Panc1 (cell line): ENCODE measurements at regions not wholly inside any gene's neighbourhood (a gene's known extent, or its start where the extent isn't known, plus 50 kb on each side); places are given as distances from the start of the nearest gene placed in this dataset.

Source experiments
- ATAC-seq: fragments of 200-7000 bp; cut with Tn5 transposase; 2 replicates; pipeline ENCODE4 v1.9.1; 2020; ENCODE audit warnings: mild to moderate bottlenecking, moderate library complexity
- BruUV-seq: library from RNA; stranded (reverse); fragments of 400-500 nt; replicated peaks from 2 replicates; lab custom pipeline; 2021; lab: Mats Ljungman, UMichigan
- CTCF ChIA-PET: fragments of 300-600 bp; sonication (Branson Sonifier 250); formaldehyde crosslinking; loops from one replicate; lab custom pipeline; 2022; ENCODE audit warnings: antibody characterized with exemption; lab: Charles Lee
- POLR2A ChIA-PET: fragments of 300-600 bp; sonication (Branson Sonifier 250); formaldehyde crosslinking; loops from one replicate; lab custom pipeline; 2022; ENCODE audit warnings: antibody characterized with exemption; lab: Charles Lee
- DNase-seq: peaks from one replicate; pipeline ENCODE4 v3.0.0-alpha.2; 2010; ENCODE audit warnings: low read depth, low spot score
- H3K27ac ChIP-seq: 2 replicates; pipeline ENCODE4 v1.5.1; 2011; ENCODE audit warnings: mild to moderate bottlenecking, low read length, inconsistent platforms
- H3K27me3 ChIP-seq: fragments of 200-500 bp; sonication (Bioruptor generic); 2 replicates; pipeline ENCODE4 v1.6.0; 2014; ENCODE audit warnings: low read length, inconsistent platforms; ENCODE audit not compliant: control insufficient read depth, insufficient read depth
- H3K36me3 ChIP-seq: fragments of 200-500 bp; sonication (Bioruptor generic); 2 replicates; pipeline ENCODE4 v1.5.1; 2014; ENCODE audit warnings: inconsistent platforms, mild to moderate bottlenecking, low read length, moderate library complexity; ENCODE audit not compliant: control insufficient read depth, insufficient read depth
- H3K4me1 ChIP-seq: 2 replicates; pipeline ENCODE4 v1.5.1; 2011; ENCODE audit warnings: inconsistent platforms, mild to moderate bottlenecking, low read length, moderate library complexity; ENCODE audit not compliant: control insufficient read depth, insufficient read depth
- H3K4me3 ChIP-seq, 2 experiments: 2 replicates each; pipeline ENCODE4 v1.5.1; 2011 to 2012; ENCODE audit warnings: low read depth in 2 of 2, low read length in 2 of 2, mild to moderate bottlenecking in 2 of 2, inconsistent platforms in 1 of 2, moderate library complexity in 1 of 2
- H3K9me3 ChIP-seq: fragments of 200-500 bp; sonication (Bioruptor generic); 2 replicates; pipeline ENCODE4 v1.5.1; 2014; ENCODE audit warnings: low read depth, mild to moderate bottlenecking, inconsistent platforms, low read length, moderate library complexity; ENCODE audit not compliant: control insufficient read depth, insufficient read depth
- POLR2AphosphoS5 ChIP-seq: IDR thresholded peaks from 2 replicates; pipeline ENCODE4 v1.6.1; 2012; ENCODE audit warnings: mild to moderate bottlenecking, low read depth, low read length, moderate library complexity
- SIN3A ChIP-seq: IDR thresholded peaks from 2 replicates; pipeline ENCODE4 v1.6.1; 2012; ENCODE audit warnings: low read depth, mild to moderate bottlenecking, low read length, moderate library complexity, borderline replicate concordance; ENCODE audit not compliant: insufficient read depth
- TCF7L2 ChIP-seq: IDR thresholded peaks from 2 replicates; pipeline ENCODE4 v1.6.1; 2011; ENCODE audit warnings: mild to moderate bottlenecking, low read depth, low read length, inconsistent platforms
- in situ Hi-C: cut with HindIII; loops from 2 replicates; pipeline ENCODE4 v1.10.0; 2016; ENCODE audit warnings: low sequenced_read_pairs, low pct_unique_long_range_greater_than_20kb
- intact Hi-C: fragments of 100-400 bp; cut with micrococcal nuclease; formaldehyde crosslinking; loops from one replicate; pipeline ENCODE4 v1.10.0; 2022; ENCODE audit not compliant: unreplicated experiment
- TF ChIP-seq, protein P1 (sequence below): fragments of 450-650 bp; IDR thresholded peaks from 2 replicates; pipeline ENCODE4 v1.5.1; 2017; ENCODE audit warnings: mild to moderate bottlenecking
- TF ChIP-seq, protein P2 (sequence below), 2 experiments: IDR thresholded peaks; 2 replicates each; pipeline ENCODE4 v1.6.1; 2011 to 2012; ENCODE audit warnings: low read depth in 2 of 2, control low read depth in 1 of 2, low read length in 1 of 2, mild to moderate bottlenecking in 1 of 2, moderate library complexity in 1 of 2; ENCODE audit not compliant: insufficient read depth in 1 of 2

DNA sequence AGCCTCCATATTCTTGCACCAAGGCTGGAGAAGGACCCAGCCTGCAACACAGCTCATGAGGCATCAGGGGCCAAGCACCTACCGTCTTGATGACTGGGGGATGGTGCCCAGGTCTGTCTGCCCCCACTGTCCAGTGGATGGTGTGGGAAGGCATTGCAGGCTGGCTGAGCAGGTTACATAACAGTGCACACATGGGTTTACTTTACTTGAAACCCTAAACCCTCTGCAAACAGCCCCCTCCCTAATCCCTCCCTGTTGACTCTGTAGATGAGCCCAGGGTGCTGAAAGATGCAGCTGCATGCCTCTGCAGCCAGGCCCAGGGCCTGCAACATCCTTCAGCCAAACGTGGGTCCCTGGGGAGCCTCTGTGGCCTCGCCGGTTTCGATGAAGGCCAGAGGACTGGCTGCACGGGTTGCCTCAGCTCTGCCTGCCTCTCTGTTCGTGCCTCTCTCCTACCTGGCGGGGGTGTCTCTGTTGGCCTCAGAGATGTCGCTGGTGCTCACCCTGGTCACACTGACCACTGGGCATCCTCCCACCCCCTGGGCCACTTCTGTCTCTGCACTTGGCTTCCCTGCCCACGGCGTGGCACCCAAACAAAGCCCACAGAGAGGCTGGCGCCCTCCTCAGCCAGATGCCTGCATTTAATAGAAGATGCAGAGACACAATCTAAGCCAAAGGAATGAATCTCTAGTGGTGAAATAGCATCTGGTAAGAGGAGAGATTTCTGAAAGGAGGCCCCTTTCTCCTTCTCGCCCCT is 95.1 kb downstream of the METRNL start:
- CTCF ChIA-PET = no interaction called here
- Histone ChIP-seq H3K4me1 (no peaks in the 10 kb centered on the region), H3K27me3 (peaks cover 1% of the 10 kb centered on the region; the same call in 1 of the 2 replicates), H3K36me3 (no peaks in the 10 kb centered on the region), H3K4me3 (no peak overlapping the region), H3K9me3 (no peaks in the 10 kb centered on the region), H3K27ac (no peak overlapping the region)
- TF ChIP-seq SIN3A (no peak), POLR2AphosphoS5 (no peak), TCF7L2 (no peak)
- TF ChIP-seq, protein P1, sequence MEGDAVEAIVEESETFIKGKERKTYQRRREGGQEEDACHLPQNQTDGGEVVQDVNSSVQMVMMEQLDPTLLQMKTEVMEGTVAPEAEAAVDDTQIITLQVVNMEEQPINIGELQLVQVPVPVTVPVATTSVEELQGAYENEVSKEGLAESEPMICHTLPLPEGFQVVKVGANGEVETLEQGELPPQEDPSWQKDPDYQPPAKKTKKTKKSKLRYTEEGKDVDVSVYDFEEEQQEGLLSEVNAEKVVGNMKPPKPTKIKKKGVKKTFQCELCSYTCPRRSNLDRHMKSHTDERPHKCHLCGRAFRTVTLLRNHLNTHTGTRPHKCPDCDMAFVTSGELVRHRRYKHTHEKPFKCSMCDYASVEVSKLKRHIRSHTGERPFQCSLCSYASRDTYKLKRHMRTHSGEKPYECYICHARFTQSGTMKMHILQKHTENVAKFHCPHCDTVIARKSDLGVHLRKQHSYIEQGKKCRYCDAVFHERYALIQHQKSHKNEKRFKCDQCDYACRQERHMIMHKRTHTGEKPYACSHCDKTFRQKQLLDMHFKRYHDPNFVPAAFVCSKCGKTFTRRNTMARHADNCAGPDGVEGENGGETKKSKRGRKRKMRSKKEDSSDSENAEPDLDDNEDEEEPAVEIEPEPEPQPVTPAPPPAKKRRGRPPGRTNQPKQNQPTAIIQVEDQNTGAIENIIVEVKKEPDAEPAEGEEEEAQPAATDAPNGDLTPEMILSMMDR = no peak
- TF ChIP-seq, protein P2, sequence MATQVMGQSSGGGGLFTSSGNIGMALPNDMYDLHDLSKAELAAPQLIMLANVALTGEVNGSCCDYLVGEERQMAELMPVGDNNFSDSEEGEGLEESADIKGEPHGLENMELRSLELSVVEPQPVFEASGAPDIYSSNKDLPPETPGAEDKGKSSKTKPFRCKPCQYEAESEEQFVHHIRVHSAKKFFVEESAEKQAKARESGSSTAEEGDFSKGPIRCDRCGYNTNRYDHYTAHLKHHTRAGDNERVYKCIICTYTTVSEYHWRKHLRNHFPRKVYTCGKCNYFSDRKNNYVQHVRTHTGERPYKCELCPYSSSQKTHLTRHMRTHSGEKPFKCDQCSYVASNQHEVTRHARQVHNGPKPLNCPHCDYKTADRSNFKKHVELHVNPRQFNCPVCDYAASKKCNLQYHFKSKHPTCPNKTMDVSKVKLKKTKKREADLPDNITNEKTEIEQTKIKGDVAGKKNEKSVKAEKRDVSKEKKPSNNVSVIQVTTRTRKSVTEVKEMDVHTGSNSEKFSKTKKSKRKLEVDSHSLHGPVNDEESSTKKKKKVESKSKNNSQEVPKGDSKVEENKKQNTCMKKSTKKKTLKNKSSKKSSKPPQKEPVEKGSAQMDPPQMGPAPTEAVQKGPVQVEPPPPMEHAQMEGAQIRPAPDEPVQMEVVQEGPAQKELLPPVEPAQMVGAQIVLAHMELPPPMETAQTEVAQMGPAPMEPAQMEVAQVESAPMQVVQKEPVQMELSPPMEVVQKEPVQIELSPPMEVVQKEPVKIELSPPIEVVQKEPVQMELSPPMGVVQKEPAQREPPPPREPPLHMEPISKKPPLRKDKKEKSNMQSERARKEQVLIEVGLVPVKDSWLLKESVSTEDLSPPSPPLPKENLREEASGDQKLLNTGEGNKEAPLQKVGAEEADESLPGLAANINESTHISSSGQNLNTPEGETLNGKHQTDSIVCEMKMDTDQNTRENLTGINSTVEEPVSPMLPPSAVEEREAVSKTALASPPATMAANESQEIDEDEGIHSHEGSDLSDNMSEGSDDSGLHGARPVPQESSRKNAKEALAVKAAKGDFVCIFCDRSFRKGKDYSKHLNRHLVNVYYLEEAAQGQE (IDR thresholded peaks at IDR 0.05; ENCODE audit: insufficient read depth in 1 of 2, low read depth in 2 of 2, low read length in 1 of 2) = no peak
- ATAC-seq (peak; percentile 19), DNase-seq (no peak)
- BruUV-seq = no TSS peak
- POLR2A ChIA-PET = no interaction called here
- in situ Hi-C loops = no loop called here
- intact Hi-C loops = no loop called here

DNA sequence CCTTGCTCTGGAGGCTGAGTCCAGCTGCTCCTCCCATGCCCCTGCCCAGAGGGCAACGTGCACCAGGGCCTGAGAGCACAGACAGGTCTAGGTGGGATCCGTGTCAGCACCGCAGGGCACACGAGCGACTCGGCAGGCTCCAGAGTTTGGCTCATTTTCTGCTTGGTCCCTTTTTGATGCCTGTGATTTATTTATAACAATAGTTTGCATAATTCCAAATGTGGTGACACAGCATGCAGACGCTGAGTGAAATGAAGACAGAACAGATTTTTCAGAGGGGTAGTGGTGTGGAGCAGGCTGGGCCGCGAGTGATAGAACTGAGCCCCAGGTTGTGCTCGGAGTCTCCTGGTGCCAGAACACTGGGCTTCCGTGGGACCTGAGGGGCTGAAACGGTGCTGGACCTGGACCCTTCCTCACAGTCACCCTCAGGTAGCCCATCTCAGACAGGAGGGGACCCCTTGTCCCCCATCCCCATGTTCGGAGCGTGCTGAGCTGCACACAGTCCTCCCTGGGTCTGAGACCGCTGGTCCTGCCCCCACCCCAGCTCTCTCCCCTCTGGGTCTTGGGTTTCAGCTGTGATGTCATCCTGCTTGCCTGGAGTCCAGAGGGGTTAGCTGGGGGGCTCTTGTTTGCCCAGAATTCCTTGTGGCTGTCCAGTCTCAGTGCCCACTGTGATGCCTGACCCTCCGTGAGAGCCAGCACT is 95.9 kb downstream of the METRNL start:
- ChIA-PET CTCF (no interaction called here), POLR2A (no interaction called here)
- in situ Hi-C loops = no loop called here
- H3K27me3 ChIP-seq = no peaks in the 10 kb centered on the region
- H3K4me3 ChIP-seq = no peak overlapping the region
- DNase-seq (no peak), ATAC-seq (no peak)
- H3K9me3 ChIP-seq = no peaks in the 10 kb centered on the region
- H3K27ac ChIP-seq = no peak overlapping the region
- no TSS peak for BruUV-seq
- TF ChIP-seq, protein P1 = no peak
- TF ChIP-seq TCF7L2 (no peak), SIN3A (no peak), POLR2AphosphoS5 (no peak)
- TF ChIP-seq, protein P2 (IDR thresholded peaks at IDR 0.05; ENCODE audit: insufficient read depth in 1 of 2, low read depth in 2 of 2, low read length in 1 of 2) = no peak
- intact Hi-C loops = no loop called here
- H3K36me3 ChIP-seq = no peaks in the 10 kb centered on the region
- H3K4me1 ChIP-seq = no peaks in the 10 kb centered on the region
